Thoracic aorta (tissue), 2 donors: ENCODE measurements at regions not wholly inside any gene's neighbourhood (a gene's known extent, or its start where the extent isn't known, plus 50 kb on each side); places are given as distances from the start of the nearest gene placed in this dataset.

Source experiments
- ATAC-seq: fragments of 150-250 bp; one replicate; pipeline ENCODE4 v1.8.0; 2017; ENCODE audit warnings: low read depth; ENCODE audit not compliant: insufficient number of reproducible peaks, low FRiP score
- DNase-seq: peaks from one replicate; pipeline ENCODE4 v3.0.0-alpha.2; 2020; ENCODE audit warnings: low spot score
- H3K27ac ChIP-seq, 2 donors: fragments of 200-600 bp; sonication (generic); 1 replicate in 1 of 2; 2 replicates in 1 of 2; pipeline ENCODE4 v1.5.1; 2016; ENCODE audit warnings: mild to moderate bottlenecking in 2 of 2, moderate library complexity in 2 of 2
- H3K27me3 ChIP-seq: fragments of 200-600 bp; sonication (generic); replicated peaks from 2 replicates; pipeline ENCODE4 v1.6.0; 2016; ENCODE audit warnings: mild to moderate bottlenecking; ENCODE audit not compliant: insufficient read depth
- H3K36me3 ChIP-seq: fragments of 200-600 bp; sonication (generic); one replicate; pipeline ENCODE4 v1.5.1; 2016
- H3K4me1 ChIP-seq, 2 donors: fragments of 200-600 bp; sonication (generic); 1 replicate in 1 of 2; 2 replicates in 1 of 2; pipeline versions ENCODE4 v1.5.1 to v1.6.0; 2016; ENCODE audit warnings: low read depth in 2 of 2, mild to moderate bottlenecking in 1 of 2; ENCODE audit not compliant: control insufficient read depth in 1 of 2
- H3K4me3 ChIP-seq: fragments of 200-600 bp; sonication (generic); 2 replicates; pipeline ENCODE4 v1.5.1; 2016; ENCODE audit warnings: mild to moderate bottlenecking
- H3K9me3 ChIP-seq: fragments of 200-600 bp; sonication (generic); 2 replicates; pipeline ENCODE4 v1.5.1; 2016
- CTCF ChIP-seq: fragments of 200-600 bp; sonication (generic); IDR thresholded peaks from one replicate; pipeline ENCODE4 v1.5.1; 2019; ENCODE audit warnings: antibody characterized with exemption

DNA sequence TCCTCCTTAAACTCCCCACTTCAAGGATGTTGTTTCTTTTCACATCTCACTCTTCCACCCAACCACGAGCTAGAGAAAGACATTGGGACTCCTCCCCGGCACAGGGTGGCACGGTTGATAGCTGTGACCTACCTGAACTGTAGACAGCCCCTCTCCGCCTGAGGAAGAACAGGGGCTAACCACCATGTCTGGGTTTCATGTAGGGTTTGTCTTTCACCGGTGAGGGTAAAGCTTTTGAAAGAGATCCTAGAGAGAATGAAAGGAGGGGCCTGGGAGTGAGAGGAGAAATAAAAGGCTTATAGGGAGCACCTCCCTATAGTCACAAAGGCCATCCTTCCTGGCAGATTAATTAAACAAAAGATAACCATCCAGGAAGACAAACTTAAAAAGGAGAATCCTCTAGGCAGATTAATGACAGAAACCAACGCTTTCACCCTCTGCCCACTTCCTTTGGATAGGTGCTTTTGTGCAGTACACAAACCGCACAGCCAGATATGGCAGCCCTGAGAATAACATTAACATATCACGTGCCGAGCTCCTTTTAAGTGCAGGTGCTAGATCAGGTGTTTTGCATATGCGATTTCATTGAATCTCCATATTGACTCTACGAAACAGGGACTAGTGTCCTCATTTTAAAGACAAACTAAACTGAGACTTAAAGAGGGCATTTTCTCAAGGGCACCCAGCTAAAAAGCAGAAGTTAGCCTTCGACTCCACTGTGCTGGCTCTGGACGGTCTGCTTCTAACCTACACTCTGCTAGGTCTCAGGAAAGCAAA, 178.1 kb upstream of the RUNX1 start:
- no peak for ATAC-seq
- Histone ChIP-seq H3K27ac (no peak overlapping the region), H3K36me3 (no peaks in the 10 kb centered on the region), H3K27me3 (no peaks in the 10 kb centered on the region), H3K9me3 (no peaks in the 10 kb centered on the region), H3K4me3 (no peak overlapping the region), H3K4me1 (no peaks in the 10 kb centered on the region)
- DNase-seq, result no peak
- TF ChIP-seq CTCF, result no peak

DNA sequence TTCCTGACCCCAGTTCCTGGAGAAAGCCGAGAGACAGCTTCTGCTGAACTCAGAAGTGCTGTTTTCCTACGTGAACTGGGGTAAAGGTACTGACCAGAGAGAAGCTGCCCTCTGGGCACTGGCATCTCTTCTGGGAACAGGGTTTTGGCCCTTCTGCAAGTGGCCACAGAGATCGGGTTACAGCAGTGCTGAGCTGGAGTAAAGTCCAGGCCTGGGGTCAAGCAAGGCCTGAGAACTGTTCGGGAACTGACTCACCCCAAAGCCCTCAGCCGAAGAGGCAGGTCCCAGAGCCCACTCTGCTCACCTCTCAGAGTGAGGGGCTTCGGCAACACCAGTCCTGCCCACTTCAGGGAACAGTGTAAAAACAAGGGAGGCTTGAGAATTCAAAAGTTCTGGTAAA, 177.2 kb upstream of the RUNX1 start:
- H3K36me3 ChIP-seq, result no peaks in the 10 kb centered on the region

GRCh38 chr21:35225573-35225972, 176.5 kb upstream of the RUNX1 start:
- Histone ChIP-seq H3K36me3 (no peaks in the 10 kb centered on the region), H3K9me3 (no peaks in the 10 kb centered on the region), H3K27ac (no peak overlapping the region), H3K27me3 (no peaks in the 10 kb centered on the region), H3K4me1 (no peaks in the 10 kb centered on the region), H3K4me3 (no peak overlapping the region)
- no peak for ATAC-seq
- TF ChIP-seq CTCF, result no peak
- DNase-seq, result no peak

More for the DNA sequence above, 177.2 kb upstream of the RUNX1 start:
- DNase-seq (no peak), ATAC-seq (no peak)
- no peak for TF ChIP-seq CTCF
- Histone ChIP-seq H3K27ac (no peak overlapping the region), H3K4me1 (no peaks in the 10 kb centered on the region), H3K27me3 (no peaks in the 10 kb centered on the region), H3K9me3 (no peaks in the 10 kb centered on the region), H3K4me3 (no peak overlapping the region)

- no peak for DNase-seq
- TF ChIP-seq CTCF, result no peak
- Histone ChIP-seq H3K27me3 (no peaks in the 10 kb centered on the region), H3K4me3 (no peak overlapping the region), H3K36me3 (no peaks in the 10 kb centered on the region), H3K9me3 (no peaks in the 10 kb centered on the region), H3K4me1 (no peaks in the 10 kb centered on the region), H3K27ac (no peak overlapping the region)
- no peak for ATAC-seq
These were observed 174.5 kb upstream of the RUNX1 start for GRCh38 chr21:35223480-35224156.

- Histone ChIP-seq H3K36me3 (no peaks in the 10 kb centered on the region), H3K27ac (no peak overlapping the region), H3K27me3 (no peaks in the 10 kb centered on the region), H3K9me3 (no peaks in the 10 kb centered on the region), H3K4me1 (no peaks in the 10 kb centered on the region), H3K4me3 (no peak overlapping the region)
- ATAC-seq, result no peak
- no peak for DNase-seq
- no peak for TF ChIP-seq CTCF
These were observed 173.4 kb upstream of the RUNX1 start for GRCh38 chr21:35222541-35222941.
